ENCODE measurements at regions not wholly inside any gene's neighbourhood (a gene's known extent, or its start where the extent isn't known, plus 50 kb on each side); places are given as distances from the start of the nearest gene placed in this dataset.
"Not testable (repeated sequence)": the region's sequence is repeated elsewhere in the genome, so short reads cannot be mapped to it uniquely, and the experiment has no call there.

DNA sequence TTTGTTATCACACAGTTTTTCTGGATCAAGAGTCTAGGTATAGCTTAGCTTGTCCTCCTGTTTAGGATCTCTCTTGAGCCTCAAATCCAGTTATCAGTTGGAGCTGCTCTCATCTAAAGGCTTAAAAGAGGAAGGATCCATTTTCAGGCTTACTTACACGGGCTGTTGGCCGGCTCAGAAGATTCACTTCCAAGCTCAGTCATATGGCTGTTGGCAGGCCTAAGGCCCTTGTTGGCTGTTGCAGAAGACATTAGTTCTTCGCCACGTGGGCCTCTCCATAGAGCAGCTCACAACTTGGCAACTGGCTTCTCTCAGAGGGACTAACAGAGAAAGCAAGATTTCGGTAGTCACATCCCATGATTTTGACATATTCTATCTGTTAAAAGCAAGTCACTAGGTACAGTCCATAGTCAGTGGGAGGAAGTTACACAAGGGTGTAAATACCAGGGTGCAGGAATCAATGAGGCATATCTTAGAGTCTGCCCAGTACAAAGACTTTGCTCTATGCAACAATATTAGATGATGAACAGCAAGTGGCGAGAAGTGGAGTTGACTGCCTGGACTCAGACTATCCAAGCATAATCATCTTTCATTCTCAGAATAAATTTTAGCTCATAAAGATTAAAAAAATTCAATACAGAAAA, 280.1 kb upstream of the MBL2 start:
- DNase-seq, result no peak

DNA sequence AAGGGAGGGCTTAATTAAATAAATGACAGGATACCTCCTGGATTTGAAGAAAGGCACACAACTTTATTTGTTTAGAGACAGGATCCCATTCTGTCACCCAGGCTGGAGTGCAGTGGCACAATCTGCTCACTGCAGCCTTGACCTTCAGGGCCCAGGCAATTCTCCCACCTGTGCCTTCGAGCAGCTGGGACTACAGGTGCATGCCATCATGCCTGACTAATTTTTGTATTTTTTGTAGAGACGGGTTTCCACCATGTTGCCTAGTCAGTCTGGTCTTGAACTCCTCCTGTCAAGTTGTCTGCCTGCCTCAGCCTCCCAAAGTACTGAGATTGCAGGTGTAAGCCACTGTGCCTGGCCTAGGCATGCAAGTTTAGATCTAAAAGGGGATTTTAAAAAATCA, 272.7 kb upstream of the MBL2 start:
- no peak for DNase-seq

DNA sequence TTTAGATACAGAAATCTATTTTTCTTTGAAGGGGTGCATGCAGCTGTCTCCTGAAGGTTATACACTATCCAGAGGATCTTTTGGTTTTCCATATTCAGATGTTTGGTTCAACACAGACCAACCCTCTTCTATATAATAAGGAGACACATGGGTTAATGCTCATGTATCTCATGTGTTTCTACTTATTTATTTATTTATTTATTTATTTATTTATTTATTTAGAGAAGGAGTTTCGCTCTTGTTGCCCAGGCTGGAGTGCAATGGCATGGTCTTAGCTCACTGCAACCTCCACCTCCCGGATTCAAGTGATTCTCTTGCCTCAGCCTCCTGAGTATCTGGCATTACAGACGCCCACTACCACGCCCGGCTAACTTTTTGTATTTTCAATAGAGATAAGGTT, 263.2 kb upstream of the MBL2 start:
- not testable (repeated sequence) for DNase-seq

DNA sequence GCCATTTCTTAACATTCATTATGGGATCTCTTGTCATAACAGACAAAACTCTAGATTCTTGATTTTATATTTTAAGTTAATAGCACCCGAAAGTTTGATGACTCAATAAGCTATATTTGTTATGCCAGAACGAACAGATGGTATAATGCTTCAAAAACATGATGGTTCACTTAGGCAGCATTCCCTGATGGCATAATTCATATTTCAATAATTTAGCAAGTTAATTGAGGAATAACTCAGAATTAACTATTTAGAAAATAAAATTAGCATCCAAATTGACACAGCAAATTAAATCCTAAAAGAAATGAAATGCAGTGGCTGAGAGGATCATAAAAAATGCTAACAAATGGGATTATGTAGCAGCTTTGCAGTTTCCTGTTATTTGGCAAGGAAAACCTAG, 260.8 kb upstream of the MBL2 start:
- no peak for DNase-seq

DNA sequence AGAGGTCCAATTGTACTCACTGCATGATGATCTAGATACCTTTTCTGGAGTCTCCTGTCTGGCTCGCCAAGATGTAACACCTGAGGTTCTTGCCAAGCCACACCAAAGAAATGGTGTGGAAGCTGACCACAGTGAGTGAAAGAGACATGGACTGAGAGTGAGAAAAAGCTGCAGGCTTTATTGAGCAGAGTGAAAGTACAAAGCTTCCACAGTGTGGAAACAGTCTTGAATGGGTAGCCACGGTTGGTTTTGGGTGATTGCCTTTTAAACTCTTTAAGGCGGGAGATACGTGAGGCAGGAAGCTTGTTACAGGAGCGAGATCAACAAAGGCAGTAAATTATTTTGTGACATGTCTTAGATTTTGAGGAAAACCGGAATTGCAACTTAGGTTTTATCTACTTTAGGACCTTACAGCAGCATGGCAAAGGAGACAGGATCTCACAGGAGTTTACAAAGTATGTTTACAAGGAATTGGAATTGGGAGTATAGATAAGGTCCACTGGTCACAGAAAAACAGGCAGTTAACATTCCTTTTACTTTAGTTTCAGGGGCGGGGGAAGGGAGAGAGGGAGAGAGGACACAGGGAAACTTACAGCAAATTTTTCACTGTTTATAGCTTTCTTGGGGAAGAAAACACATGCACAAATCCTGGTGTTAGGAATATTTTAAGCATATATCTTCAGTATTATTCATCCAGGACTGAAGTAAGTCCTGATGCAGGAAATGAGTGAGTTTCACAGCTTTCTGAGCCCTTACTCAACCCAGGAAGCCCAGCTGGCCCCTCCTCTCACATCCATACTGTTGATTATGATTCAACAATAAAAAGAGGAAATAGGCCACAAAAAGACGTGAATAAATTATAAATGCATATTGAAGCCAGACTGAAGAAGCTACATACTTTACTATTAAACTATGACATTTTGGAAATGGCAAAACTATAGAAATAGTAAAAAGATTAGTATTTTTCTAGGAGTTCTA, 257.6 kb upstream of the MBL2 start:
- DNase-seq, result not testable (repeated sequence)

DNA sequence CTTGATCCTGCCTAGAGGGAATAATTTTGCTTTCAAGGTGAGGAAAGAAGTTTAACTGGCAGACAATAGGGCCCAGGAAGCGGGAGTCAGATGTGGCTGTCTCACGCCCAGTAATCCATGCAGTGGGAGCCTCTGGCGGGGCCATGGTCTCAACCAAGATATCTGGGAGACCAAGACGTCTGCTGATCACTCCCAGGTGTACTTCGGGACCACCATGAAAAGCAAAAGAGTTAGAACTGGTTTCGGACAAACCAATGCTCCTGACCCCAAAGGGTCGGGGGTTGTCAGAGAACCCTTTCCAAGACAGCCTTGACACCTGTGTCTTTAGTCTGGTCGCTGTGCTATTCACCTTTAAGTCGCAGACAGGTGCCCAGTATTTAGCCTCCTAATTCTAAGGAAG, 256.9 kb upstream of the MBL2 start:
- no peak for DNase-seq

DNA sequence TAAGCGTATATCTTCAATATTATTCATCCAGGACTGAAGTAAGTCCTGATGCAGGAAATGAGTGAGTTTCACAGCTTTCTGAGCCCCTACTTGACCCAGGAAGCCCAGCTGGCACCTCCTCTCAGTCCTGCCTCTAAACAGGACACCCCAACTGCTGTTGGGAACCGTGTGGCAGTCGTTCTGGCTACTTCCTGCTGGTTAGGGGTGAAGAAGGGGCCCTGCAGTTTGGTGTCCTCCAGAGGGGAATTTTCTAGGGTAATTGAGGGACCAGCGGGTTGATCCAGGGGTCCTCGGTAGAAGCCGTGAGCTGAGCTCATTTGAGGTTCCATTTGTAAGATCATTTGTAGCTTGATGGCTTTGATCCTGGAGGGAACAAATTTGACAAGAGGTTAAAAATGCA, 253.2 kb upstream of the MBL2 start:
- not testable (repeated sequence) for DNase-seq

DNA sequence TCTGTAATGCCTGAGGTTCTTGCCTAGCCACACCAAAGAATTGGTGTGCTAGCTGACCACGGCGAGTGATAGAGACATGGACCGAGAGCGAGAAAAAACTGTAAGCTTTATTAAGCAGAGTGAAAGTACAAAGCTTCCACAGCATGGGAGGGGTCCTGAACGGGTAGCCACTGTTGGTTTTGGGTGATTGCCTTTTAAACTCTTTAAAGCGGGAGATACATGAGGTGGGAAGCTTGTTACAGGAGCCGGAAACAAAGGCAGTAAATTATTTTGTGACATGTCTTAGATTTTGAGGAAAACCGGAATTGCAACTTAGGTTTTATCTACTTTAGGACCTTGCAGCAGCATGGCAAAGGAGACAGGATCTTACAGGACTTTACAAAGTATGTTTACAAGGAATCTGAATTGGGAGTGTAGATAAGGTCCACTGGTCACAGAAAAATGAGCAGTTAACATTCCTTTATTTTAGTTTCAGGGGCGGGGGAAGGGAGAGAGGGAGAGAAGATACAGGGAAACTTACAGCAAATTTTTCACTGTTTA, 252.7 kb upstream of the MBL2 start:
- no peak for DNase-seq

DNA sequence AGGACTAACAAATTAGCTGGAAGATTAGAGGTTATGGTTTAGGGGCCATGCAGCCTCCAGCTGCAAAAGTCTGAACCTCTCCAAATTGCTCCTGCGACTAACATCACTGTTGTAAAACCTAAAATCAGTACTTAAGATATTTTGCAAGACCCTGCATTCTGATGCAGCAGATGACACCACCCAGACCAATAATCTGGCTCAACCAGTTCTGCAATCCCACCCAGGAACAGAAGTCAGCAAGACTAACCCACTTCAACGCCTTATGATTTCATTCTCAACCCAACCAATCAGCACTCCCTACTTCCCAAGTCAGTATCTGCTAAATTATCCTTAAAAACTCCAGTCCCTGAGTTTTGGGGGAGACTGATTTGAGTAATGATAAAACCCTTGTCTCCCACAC, 250.8 kb upstream of the MBL2 start:
- no peak for DNase-seq

DNA sequence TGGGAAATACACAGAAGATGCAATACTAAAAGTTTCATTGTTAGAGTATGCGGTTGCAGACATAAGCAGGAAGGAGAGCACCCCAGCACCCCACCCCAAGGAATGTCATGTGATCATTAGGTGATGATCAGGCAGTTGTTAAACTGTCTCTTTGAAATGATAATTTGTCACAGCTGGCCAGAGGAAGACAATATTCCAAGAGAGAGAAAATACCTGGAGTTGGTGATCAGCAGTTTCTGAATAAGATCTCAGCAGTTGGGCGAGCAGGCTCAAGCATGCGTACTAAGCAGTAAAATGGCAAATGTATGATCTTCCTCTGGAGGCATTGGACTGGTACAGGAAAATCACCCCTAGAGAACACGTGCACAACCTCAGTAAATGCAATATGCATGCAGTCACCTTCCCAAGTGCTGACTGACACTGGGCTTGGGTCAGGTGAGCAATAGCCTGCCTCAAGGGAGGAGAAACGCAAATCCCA, 250.1 kb upstream of the MBL2 start:
- DNase-seq, result no peak

DNA sequence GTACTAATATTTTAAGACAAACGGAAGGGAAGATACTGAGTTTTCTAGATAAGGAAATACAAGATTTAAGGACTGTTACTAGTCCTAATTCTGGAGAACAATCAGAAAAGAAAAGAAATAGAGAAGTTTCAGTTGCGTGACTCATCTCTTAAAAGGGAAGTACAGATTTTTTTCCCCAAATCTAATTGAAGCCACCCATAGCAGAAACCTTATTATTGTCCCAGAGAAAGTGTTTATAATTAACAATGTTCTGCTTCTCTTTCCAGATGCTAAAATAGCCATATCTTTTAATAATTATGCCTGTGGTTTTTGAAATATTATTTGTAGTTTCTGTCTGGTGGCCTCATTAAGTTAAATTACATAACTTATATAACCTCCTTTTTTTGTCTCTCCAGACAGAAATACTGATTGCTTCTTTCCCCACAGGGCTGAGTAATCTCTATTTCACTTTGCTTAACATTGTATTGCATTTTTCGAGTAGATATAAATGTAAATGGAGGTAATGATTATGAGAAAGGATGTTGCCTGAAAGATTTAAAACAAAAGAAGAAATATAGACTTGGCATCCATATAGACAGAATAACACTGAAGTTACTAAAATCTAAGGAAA, 240.7 kb upstream of the MBL2 start:
- no peak for DNase-seq

DNA sequence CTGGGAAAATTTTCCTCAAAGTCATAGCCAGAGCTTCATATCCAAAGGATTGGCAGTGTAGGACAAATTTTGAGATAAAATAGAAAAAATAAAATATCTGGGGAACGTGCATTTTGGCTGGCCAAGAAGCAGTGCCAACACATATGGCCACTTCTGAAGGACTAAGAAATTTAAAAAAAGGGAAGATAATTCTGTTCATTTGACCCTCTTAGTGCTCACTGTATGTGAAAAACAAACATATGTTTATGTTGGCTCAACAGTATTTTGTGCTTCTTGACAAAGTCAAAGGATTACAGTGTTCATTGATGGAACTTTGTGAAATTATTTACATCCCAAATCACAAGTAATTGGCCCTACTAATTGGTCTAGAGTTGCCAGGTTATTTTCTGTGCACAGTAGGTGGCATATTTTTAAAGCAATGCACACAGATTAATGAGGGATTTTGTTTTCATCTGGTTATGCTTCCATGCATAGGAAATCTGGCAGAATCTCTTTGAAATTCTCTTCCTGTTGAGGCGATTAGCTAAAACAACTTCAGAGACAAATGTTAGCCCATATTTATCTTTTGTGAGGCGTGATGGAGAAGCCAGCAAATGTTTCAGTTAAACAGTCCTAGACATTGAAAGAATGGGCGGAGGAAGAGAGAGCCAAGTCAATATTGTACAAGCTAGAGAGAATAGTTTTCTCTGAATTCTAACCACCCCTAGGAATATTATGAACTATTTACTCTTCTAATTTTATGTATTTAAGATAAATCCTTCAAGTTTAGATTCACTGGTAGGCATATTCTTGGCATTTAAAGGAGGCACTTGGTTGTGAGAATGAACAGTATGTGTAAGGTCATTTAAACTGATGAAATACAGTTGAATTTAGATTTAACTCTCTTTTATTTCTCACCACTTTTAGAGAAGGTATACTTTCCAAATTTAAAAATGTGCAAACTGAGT, 237.7 kb upstream of the MBL2 start:
- DNase-seq, result no peak

DNA sequence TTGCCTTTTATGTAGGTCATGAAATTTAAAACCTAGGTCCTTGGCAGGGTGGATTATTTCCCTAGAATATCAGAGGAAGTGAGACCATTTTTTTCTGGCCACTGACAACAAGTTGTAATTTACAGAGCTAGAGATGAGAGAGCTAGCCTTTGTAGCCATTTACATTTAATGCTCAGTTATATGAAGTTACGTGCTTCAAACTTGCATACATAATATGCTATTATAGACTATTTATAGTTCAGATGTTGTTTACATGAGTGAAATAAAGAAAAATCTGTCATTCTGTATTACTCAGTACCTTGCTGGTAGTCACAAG, 234.9 kb upstream of the MBL2 start:
- DNase-seq, result no peak

DNA sequence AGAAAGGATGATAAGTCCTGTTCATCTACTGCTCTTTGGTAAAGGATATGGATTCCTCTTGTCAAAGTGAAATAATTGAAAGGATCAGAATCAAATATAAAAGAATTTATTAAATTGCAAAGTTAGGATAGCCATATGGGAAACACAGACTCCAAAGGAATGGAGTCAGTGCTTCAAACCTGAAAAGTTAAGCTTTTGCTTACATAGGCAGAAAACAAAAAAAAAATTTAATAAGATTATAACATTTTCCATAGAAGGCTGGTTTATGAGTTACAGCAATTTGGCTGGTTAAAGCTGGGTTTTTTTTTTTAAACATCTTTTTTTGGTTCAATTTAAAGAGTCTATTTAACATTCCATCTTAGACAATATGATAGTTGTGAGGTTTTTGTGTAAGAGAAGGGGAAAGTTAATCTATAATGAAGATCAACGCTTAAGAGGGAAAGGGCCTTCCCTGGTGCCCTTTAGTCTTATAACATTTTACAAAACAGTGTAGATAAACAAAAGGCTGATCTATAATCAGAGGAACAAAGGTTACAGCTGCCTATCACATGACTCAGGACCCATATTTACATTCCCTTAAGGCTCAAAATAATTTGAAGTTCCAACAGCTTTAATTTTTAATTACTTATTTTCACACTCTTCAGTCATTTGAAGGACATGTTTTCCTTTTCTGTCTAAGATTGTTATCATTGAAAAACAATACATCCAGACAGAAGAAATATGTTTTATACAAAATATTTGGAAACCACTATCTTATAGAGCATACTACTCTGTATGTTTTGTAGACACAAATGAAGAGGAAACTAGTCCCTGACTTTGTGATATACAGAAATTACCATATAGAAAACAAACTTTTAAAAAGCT, 234.3 kb upstream of the MBL2 start:
- no peak for DNase-seq

DNA sequence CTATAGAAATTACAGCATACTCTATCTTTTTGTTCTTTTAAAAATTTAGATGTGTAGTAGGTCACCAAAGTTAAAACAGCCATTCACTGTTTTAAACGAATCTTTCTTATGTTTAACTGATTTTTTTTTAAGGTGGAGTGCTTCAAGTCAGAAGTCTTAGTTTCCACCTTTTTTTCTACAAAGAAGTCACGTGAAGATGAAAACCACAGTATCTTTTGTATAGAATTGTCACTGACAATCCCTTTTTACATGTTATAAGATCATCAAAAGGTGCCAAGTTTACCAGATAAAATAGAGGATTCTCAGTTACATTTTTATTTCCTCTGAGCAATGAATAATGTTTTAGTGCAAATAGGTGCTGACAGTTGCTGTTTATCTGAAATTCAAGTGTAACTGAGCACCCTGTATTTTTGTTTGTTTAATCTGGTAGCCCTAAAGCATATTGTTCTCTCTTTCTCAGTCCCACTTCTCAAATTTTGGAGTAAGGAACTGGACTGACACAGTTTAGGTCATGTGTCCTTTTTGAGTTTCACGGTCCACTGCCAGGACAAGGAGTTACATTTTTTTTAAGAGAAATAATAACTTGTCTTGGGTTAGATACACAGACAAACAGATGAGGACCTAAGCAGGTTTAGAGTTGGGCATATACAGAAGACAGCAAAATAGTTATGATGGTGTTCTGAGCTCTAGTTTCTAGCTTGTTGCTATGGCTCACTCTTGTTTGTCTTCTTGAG, 233.2 kb upstream of the MBL2 start:
- DNase-seq, result no peak

DNA sequence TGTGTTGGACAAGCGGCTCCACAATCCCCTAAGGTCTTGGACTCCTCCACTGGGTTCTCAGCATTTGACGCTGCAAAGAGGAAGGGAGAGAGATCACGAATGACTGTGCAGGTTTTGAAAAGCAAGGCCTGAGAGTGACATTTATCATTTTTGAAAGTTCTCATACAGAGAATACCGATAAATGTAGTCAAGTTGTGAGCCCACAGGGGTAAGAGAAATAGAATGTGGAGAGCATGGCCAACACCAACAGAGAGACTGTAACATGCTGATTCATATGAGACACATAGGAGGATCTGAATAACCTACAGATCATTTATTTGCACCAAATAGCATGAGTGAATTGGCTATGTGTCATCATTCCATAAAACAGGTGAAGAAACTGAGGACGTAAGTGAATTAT, 230.5 kb upstream of the MBL2 start:
- DNase-seq, result no peak

DNA sequence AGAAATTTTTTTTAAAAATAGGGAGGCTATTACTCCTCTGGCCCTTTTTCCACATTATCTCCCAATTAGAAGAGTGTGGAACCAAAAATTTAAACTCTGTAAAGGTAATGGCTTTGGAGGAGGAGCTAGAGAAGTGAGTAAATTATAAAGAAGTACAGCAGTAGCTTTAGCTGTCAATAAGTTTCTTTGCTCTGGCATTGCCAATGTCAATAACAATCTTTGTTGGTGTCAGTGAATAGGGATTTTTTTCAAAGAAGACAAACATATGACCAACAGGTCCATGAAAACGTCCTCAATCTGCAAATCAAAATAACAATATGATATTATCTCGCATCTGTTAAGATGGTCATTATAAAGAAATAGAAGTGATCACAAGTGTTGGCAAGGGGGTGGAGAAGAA, 227.1 kb upstream of the MBL2 start:
- no peak for DNase-seq

DNA sequence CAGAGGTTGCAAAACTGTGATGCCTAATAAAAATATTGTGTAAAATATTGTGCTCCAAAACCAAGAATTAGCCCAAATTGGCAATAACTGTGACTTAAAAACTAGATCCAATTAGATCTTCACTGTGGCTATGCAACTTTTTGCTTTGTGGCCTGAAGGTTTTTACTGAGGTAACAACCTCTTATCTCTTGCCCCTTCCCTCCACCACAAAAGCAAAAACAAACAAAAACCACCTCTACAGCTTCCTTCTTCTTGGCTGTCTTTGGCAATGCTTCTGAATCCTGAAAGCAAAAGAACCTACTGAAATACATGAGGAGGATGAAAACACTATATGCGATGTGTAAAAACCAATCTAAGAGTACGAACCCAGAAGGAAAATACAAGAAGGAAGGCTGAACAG, 226.7 kb upstream of the MBL2 start:
- no peak for DNase-seq

DNA sequence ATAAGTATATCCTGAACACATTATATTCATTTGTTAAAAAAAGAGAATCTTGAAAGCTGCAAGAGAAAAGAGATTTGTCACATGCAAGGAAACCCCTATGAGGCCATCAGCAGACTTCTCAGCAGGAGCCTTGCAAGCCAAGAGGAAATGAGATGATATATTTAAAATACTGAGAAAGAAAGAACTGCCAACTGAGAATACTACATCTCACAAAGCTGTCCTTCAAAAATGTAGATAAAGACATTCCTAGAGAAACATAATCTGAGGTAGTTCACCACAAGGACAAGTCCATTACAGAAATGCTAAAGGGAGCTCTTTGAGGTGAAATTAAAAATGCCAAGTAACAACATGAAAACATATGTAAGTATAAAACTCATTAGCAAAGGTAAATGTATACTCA, 224.4 kb upstream of the MBL2 start:
- no peak for DNase-seq

DNA sequence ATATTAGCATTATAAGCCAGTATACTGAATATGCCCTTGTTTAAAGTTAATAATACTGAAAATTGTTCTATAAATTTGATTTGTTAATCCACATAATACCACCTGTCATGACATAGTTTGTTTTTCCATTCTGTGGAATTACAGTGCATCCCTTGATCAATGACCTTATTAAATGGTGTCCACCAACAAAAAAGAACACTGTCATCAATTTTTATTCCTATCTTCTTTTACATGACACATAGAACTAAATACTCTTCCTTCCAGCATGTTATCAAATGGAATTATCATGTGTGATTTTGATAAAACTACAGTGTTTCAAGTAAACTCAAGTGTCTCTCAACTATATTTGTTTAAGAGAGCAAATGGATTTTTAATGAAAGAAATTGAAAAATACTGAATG, 221.8 kb upstream of the MBL2 start:
- DNase-seq, result no peak

DNA sequence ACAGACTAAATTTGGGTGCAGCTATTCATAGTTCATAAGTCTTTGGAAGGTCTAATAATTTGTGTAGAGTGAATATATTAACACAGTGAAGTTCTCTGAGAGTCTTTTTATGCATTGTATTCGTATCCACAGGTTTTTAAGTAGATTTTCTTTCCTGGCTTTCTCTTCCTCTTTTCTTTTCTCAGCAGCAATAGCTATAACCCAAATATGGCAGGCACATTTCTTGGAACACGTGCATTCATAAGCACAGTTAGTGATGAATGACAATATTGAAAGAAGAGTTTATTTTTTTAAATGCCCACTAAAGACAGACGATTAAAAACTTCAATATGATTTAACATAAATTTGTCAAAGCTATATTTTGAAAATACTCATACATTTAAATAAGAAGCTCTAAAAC, 220.5 kb upstream of the MBL2 start:
- DNase-seq, result no peak

All from activated CD4-positive, alpha-beta T cell treated with anti-CD3 and anti-CD28 coated beads, Interleukin-2, Interleukin-6, amounts not matched to agents 100 ng/mL and 50 ng/mL, durations not matched to agents 16 hours and 8 hours (primary cell).